K562 (cell line): ENCODE measurements at regions not wholly inside any gene's neighbourhood (a gene's known extent, or its start where the extent isn't known, plus 50 kb on each side); places are given as distances from the start of the nearest gene placed in this dataset.

ENCODE experiments used
- ATAC-seq: fragments of 200-7000 bp; cut with Tn5 transposase; 3 replicates; pipeline ENCODE4 v1.9.1; 2020; ENCODE audit warnings: moderate library complexity
- BruUV-seq: library from RNA; stranded (reverse); fragments of 400-500 nt; replicated peaks from 2 replicates; lab custom pipeline; 2021; lab: Mats Ljungman, UMichigan
- CTCF ChIA-PET: fragments of 300-600 bp; formaldehyde crosslinking; extraction: SDS; loops from one replicate; lab custom pipeline; 2021; ENCODE audit warnings: low intra/inter-chr PET ratio; lab: Yijun Ruan, JAX
- POLR2A ChIA-PET: fragments of 300-600, 350-650 bp; sonication (Branson Sonifier 250); formaldehyde crosslinking; extraction: SDS; loops from one replicate; lab custom pipeline; 2021; ENCODE audit warnings: antibody characterized with exemption, inconsistent platforms; lab: Yijun Ruan, JAX
- DNase-seq, 4 experiments: peaks; one replicate each; pipeline versions ENCODE4 v3.0.0 to v3.0.0-alpha.2; 2011 to 2018; ENCODE audit warnings: low spot score in 3 of 4, mixed read lengths in 3 of 4; ENCODE audit errors: extremely low read depth in 1 of 4
- FAIRE-seq: peaks from 2 replicates; lab custom pipeline; 2011; peaks lifted over from hg19 to GRCh38; lab: Jason Lieb, UNC
- H2AFZ ChIP-seq: 2 replicates; pipeline ENCODE4 v1.6.0; 2011; ENCODE audit warnings: low read depth, low read length, control low read depth, inconsistent platforms
- H3K27ac ChIP-seq: fragments of 200-600 bp; 3 replicates; pipeline ENCODE4 v1.8.0; 2011; ENCODE audit warnings: low read depth, mild to moderate bottlenecking, control low read depth, inconsistent platforms, low read length, moderate library complexity, mixed read lengths; ENCODE audit errors: extremely low read depth
- H3K27me3 ChIP-seq, 2 experiments: fragments of 300-600 bp in 1 of 2; 2 replicates in 1 of 2; 3 replicates in 1 of 2; pipeline versions ENCODE4 v1.6.0 to v1.8.0; 2011; ENCODE audit warnings: inconsistent platforms in 2 of 2, low read length in 2 of 2, mild to moderate bottlenecking in 1 of 2, mixed read lengths in 1 of 2, moderate library complexity in 1 of 2; ENCODE audit not compliant: control insufficient read depth in 2 of 2, insufficient read depth in 2 of 2
- H3K36me3 ChIP-seq: fragments of 300-600 bp; 3 replicates; pipeline ENCODE4 v1.8.0; 2011; ENCODE audit warnings: mild to moderate bottlenecking, low read length, inconsistent platforms; ENCODE audit not compliant: control insufficient read depth, insufficient read depth
- H3K4me1 ChIP-seq, 2 experiments: fragments of 200-600 bp in 1 of 2; replicated peaks in 1 of 2; 2 replicates in 1 of 2; 3 replicates in 1 of 2; pipeline versions ENCODE4 v1.5.1 to v1.8.0; 2011; ENCODE audit warnings: inconsistent platforms in 2 of 2, low read length in 2 of 2, mild to moderate bottlenecking in 1 of 2, mixed read lengths in 1 of 2, moderate library complexity in 1 of 2; ENCODE audit not compliant: control insufficient read depth in 2 of 2, insufficient read depth in 2 of 2
- H3K4me2 ChIP-seq: 2 replicates; pipeline ENCODE4 v1.6.1; 2011; ENCODE audit warnings: low read length, control low read depth, inconsistent platforms, mixed read lengths; ENCODE audit not compliant: insufficient read depth
- H3K4me3 ChIP-seq: fragments of 200-600 bp; sonication (generic), shearing (Covaris generic); 2 replicates; pipeline ENCODE4 v1.5.1; 2016; ENCODE audit warnings: control low read depth, inconsistent platforms
- H3K79me2 ChIP-seq: fragments of 200-600 bp; 3 replicates; pipeline ENCODE4 v1.8.0; 2011; ENCODE audit warnings: low read length, inconsistent platforms; ENCODE audit not compliant: control insufficient read depth, insufficient read depth
- H3K9ac ChIP-seq, 2 experiments: 2 replicates each; pipeline versions ENCODE4 v1.6.0 to v1.6.1; 2011; ENCODE audit warnings: low read depth in 2 of 2, low read length in 2 of 2, control low read depth in 1 of 2, inconsistent platforms in 1 of 2, mild to moderate bottlenecking in 1 of 2, mixed read lengths in 1 of 2; ENCODE audit not compliant: insufficient read depth in 1 of 2
- H3K9me1 ChIP-seq: one replicate; pipeline ENCODE4 v1.6.0; 2011; ENCODE audit warnings: inconsistent platforms, mild to moderate bottlenecking, low read length, moderate library complexity; ENCODE audit not compliant: control insufficient read depth, insufficient read depth
- H3K9me3 ChIP-seq: replicated peaks from 2 replicates; pipeline ENCODE4 v1.5.1; 2011; ENCODE audit warnings: low read depth, low read length, inconsistent platforms; ENCODE audit not compliant: control insufficient read depth, insufficient read depth
- H4K20me1 ChIP-seq: replicated peaks from 2 replicates; pipeline ENCODE4 v1.6.1; 2011; ENCODE audit warnings: low read length, inconsistent platforms, mixed read lengths; ENCODE audit not compliant: control insufficient read depth, insufficient read depth
- CHD2 ChIP-seq: IDR thresholded peaks from 2 replicates; pipeline ENCODE4 v1.6.1; 2011; ENCODE audit warnings: low read depth, low read length
- DDX20 ChIP-seq: fragments of 450-650 bp; IDR thresholded peaks from 2 replicates; pipeline ENCODE4 v1.6.1; 2016; ENCODE audit warnings: missing genetic modification characterization, low read depth, mild to moderate bottlenecking, missing compliant biosample characterization, moderate library complexity
- MTA3 ChIP-seq: fragments of 450-650 bp; formaldehyde crosslinking; IDR thresholded peaks from 2 replicates; pipeline ENCODE4 v1.6.1; 2017; ENCODE audit warnings: mild to moderate bottlenecking, borderline replicate concordance
- PCBP1 ChIP-seq: fragments of 200-400 bp; formaldehyde crosslinking; IDR thresholded peaks from 2 replicates; pipeline ENCODE4 v1.6.1; 2018; ENCODE audit warnings: mild to moderate bottlenecking, low read depth, low read length; ENCODE audit not compliant: poor library complexity, severe bottlenecking
- SIX5 ChIP-seq, 2 experiments: IDR thresholded peaks; 2 replicates each; pipeline ENCODE4 v1.6.1; 2011; ENCODE audit warnings: low read length in 2 of 2, borderline replicate concordance in 1 of 2, low read depth in 1 of 2, mild to moderate bottlenecking in 1 of 2, moderate library complexity in 1 of 2; ENCODE audit not compliant: insufficient read depth in 1 of 2
- VEZF1 ChIP-seq: fragments of 200-800 bp; sonication (Bioruptor generic); IDR thresholded peaks from 2 replicates; pipeline ENCODE4 v1.6.1; 2017; ENCODE audit warnings: missing genetic modification characterization, missing compliant biosample characterization
- WGBS: fragments of 100-300 bp; shearing (Covaris generic); methylation state at CpG from one replicate; pipeline ENCODE4 v1.1.6; 2016; ENCODE audit warnings: low coverage, mixed read lengths; ENCODE audit not compliant: insufficient coverage; ENCODE audit errors: missing lambda C conversion rate; 5-methylcytosine and 5-hydroxymethylcytosine counted together
- in situ Hi-C: fragments of 300-500 bp; cut with MboI; formaldehyde crosslinking; loops from 4 replicates; pipeline ENCODE4 v1.15.0; 2018; ENCODE audit warnings: inconsistent platforms, mixed read lengths
- intact Hi-C: fragments of 100-400 bp; cut with micrococcal nuclease; formaldehyde crosslinking; loops from 2 replicates; pipeline ENCODE4 v1.14.2; 2022

- DNase-seq (no peak), FAIRE-seq (no peak), ATAC-seq (no peak)
- WGBS, result no CpG with 5 or more reads among the region's 2 CpGs
- no TSS peak for BruUV-seq
- ChIA-PET POLR2A (no interaction called here), CTCF (no interaction called here)
- Histone ChIP-seq H3K4me1 (no peaks in the 10 kb centered on the region), H4K20me1 (no peaks in the 10 kb centered on the region), H3K27me3 (no peaks in the 10 kb centered on the region), H2AFZ (no peak overlapping the region), H3K36me3 (no peaks in the 10 kb centered on the region), H3K4me3 (no peak overlapping the region), H3K27ac (no peak overlapping the region), H3K9ac (no peak overlapping the region), H3K9me1 (no peaks in the 10 kb centered on the region), H3K4me2 (no peak overlapping the region), H3K79me2 (no peaks in the 10 kb centered on the region), H3K9me3 (no peaks in the 10 kb centered on the region)
- intact Hi-C loops, result no loop called here
- in situ Hi-C loops, result no loop called here
- TF ChIP-seq SIX5 (IDR thresholded peaks at IDR 0.05; ENCODE audit: borderline replicate concordance in 1 of 2, insufficient read depth in 1 of 2, low read depth in 1 of 2, low read length in 2 of 2) (no peak), VEZF1 (CRISPR knock-in tag) (no peak), CHD2 (no peak), PCBP1 (no peak), MTA3 (no peak), DDX20 (tag) (no peak)
- TF ChIP-seq, all 486 proteins: peak for 0
Observed at GRCh38 chr12:30090258-30090657, 306.5 kb upstream of the TMTC1 start.
